Spleen (tissue), 11 donors: ENCODE measurements at regions not wholly inside any gene's neighbourhood (a gene's known extent, or its start where the extent isn't known, plus 50 kb on each side); places are given as distances from the start of the nearest gene placed in this dataset.

Experiments used
- DNase-seq: peaks from one replicate; pipeline ENCODE4 v3.0.0-alpha.2; 2020
- H3K27ac ChIP-seq, 8 donors: fragments of 200-600 bp; sonication (generic) in 7 of 8; 1 replicate in 4 of 8; 2 replicates in 4 of 8; pipeline versions ENCODE4 v1.5.0 to v1.8.0; 2016 to 2021; ENCODE audit warnings: inconsistent platforms in 4 of 8, mild to moderate bottlenecking in 4 of 8, moderate library complexity in 1 of 8
- H3K27me3 ChIP-seq, 7 donors: fragments of 200-600 bp; sonication (generic) in 6 of 7; replicated peaks in 1 of 7; 1 replicate in 4 of 7; 2 replicates in 3 of 7; pipeline versions ENCODE4 v1.5.0 to v1.8.0; 2016 to 2021; ENCODE audit warnings: inconsistent platforms in 3 of 7, mild to moderate bottlenecking in 1 of 7
- H3K36me3 ChIP-seq, 6 donors: fragments of 200-600 bp; sonication (generic) in 5 of 6; 1 replicate in 4 of 6; 2 replicates in 2 of 6; pipeline versions ENCODE4 v1.5.0 to v1.8.0; 2016 to 2021; ENCODE audit warnings: inconsistent platforms in 2 of 6
- H3K4me1 ChIP-seq, 6 donors: fragments of 200-600 bp; sonication (generic) in 5 of 6; 1 replicate in 3 of 6; 2 replicates in 3 of 6; pipeline versions ENCODE4 v1.5.0 to v1.8.0; 2016 to 2021; ENCODE audit warnings: inconsistent platforms in 3 of 6
- H3K4me3 ChIP-seq, 8 donors: fragments of 200-600 bp; sonication (generic) in 7 of 8; 1 replicate in 4 of 8; 2 replicates in 4 of 8; pipeline versions ENCODE4 v1.5.0 to v1.8.0; 2016 to 2021; ENCODE audit warnings: inconsistent platforms in 4 of 8, mild to moderate bottlenecking in 4 of 8, moderate library complexity in 2 of 8
- H3K9me3 ChIP-seq, 8 donors: fragments of 200-600 bp; sonication (generic) in 7 of 8; 1 replicate in 4 of 8; 2 replicates in 4 of 8; pipeline versions ENCODE4 v1.5.0 to v1.8.0; 2016 to 2021; ENCODE audit warnings: inconsistent platforms in 4 of 8
- CTCF ChIP-seq, 11 experiments: fragments of 200-600 bp in 7 of 11; fragments of 450-650 bp in 4 of 11; sonication (generic) in 4 of 11; IDR thresholded peaks in 8 of 11; conservative IDR thresholded peaks in 3 of 11; 1 replicate in 7 of 11; 2 replicates in 4 of 11; pipeline versions ENCODE4 v1.4.0 to v1.8.0; 2016 to 2021; ENCODE audit warnings: antibody characterized with exemption in 11 of 11, inconsistent platforms in 4 of 11, mild to moderate bottlenecking in 1 of 11
- POLR2A ChIP-seq, 3 donors: fragments of 450-650 bp; IDR thresholded peaks; one replicate each; pipeline ENCODE4 v1.5.1; 2017; ENCODE audit warnings: antibody characterized with exemption in 3 of 3, mild to moderate bottlenecking in 1 of 3
- POLR2AphosphoS5 ChIP-seq, 3 donors: sonication (generic); formaldehyde crosslinking; IDR thresholded peaks; one replicate each; pipeline ENCODE4 v1.5.1; 2017; ENCODE audit warnings: antibody characterized with exemption in 3 of 3
- WGBS, 5 donors: extraction: QIAGEN DNeasy Blood & Tissue Kit in 3 of 5; methylation state at CpG; one replicate each; pipeline versions ENCODE4 v1.1.5 to v1.1.7; 2013 to 2018; 5-methylcytosine and 5-hydroxymethylcytosine counted together
- intact Hi-C: fragments of 100-400 bp; cut with DNase I; formaldehyde crosslinking; loops from one replicate; pipeline ENCODE4 v1.15.0; 2023; ENCODE audit warnings: low total_unique reads
- donor health status: healthy with polysubstance abuse.
- donor health status: DM: no; HTN: no; CAD: no; lungs with moderate emphysema.
- donor health status: DM: no; HTN: no; CAD: no.
- donor health status: Bipolar disorder and iron deficiency.
- donor health status: healthy.
- donor health status: DM: no; HTN: no; CAD: no.
- donor health status: DM: yes; HTN: yes; CAD: no.

GRCh38 chr2:8314063-8314462, 367.8 kb upstream of the ID2 start:
- 63 to 73% (median 68%) methylated on average over 3 of the region's 3 CpGs for WGBS, 5 donors
- Histone ChIP-seq H3K9me3 (no peaks in the 10 kb centered on the region), H3K36me3 (no peaks in the 10 kb centered on the region), H3K4me1 (peaks cover 23 to 70% (median 54%) of the 10 kb centered on the region in 6 donors), H3K27me3 (peaks cover 0 to 35% (median 0%) of the 10 kb centered on the region in 7 donors), H3K4me3 (no peak overlapping the region), H3K27ac (peak overlapping the region in 3 of 8 donors; percentile 58 to 68 (median 60))
- intact Hi-C loops, result no loop called here
- no peak for DNase-seq
- no peak for TF ChIP-seq POLR2AphosphoS5 (IDR thresholded peaks at IDR 0.05)
- no peak for TF ChIP-seq CTCF (IDR thresholded peaks at IDR 0.05 in 8 of 11, conservative IDR thresholded peaks at IDR 0.05 in 3 of 11)

GRCh38 chr2:8315531-8316165, 366.2 kb upstream of the ID2 start:
- peaks cover 12 to 54% (median 38%) of the 10 kb centered on the region in 6 donors for H3K4me1 ChIP-seq
- 80 to 88% (median 87%) methylated on average over 7 of the region's 7 CpGs for WGBS, 5 donors
- TF ChIP-seq POLR2AphosphoS5 (IDR thresholded peaks at IDR 0.05), result peak in 1 of 3 donors; percentile 11
- TF ChIP-seq POLR2A (IDR thresholded peaks at IDR 0.05), result no peak
- H3K27me3 ChIP-seq, result peaks cover 0 to 31% (median 0%) of the 10 kb centered on the region in 7 donors
- no peak overlapping the region for H3K4me3 ChIP-seq
- no peaks in the 10 kb centered on the region for H3K9me3 ChIP-seq
- intact Hi-C loops, result no loop called here
- H3K27ac ChIP-seq, result peak overlapping the region in 3 of 8 donors; percentile 1 to 38 (median 18)
- peak; percentile 69 for DNase-seq
- no peaks in the 10 kb centered on the region for H3K36me3 ChIP-seq

GRCh38 chr2:8316356-8316755, 365.5 kb upstream of the ID2 start:
- peaks cover 6 to 47% (median 31%) of the 10 kb centered on the region in 6 donors for H3K4me1 ChIP-seq
- H3K36me3 ChIP-seq, result no peaks in the 10 kb centered on the region
- 44 to 71% (median 58%) methylated on average over 1 of the region's 1 CpG for WGBS, 5 donors
- intact Hi-C loops, result no loop called here
- peak overlapping the region in 3 of 8 donors; percentile 1 to 38 (median 18) for H3K27ac ChIP-seq
- no peak for DNase-seq
- no peak overlapping the region for H3K4me3 ChIP-seq
- TF ChIP-seq CTCF (IDR thresholded peaks at IDR 0.05 in 8 of 11, conservative IDR thresholded peaks at IDR 0.05 in 3 of 11), result no peak
- TF ChIP-seq POLR2A (IDR thresholded peaks at IDR 0.05), result no peak
- peaks cover 0 to 28% (median 0%) of the 10 kb centered on the region in 7 donors for H3K27me3 ChIP-seq
- H3K9me3 ChIP-seq, result no peaks in the 10 kb centered on the region

GRCh38 chr2:8317418-8317817, 364.4 kb upstream of the ID2 start:
- 83 to 97% (median 93%) methylated on average over 10 of the region's 10 CpGs for WGBS, 5 donors
- H3K9me3 ChIP-seq, result no peaks in the 10 kb centered on the region
- no peak for DNase-seq
- H3K4me3 ChIP-seq, result no peak overlapping the region
- TF ChIP-seq POLR2A (IDR thresholded peaks at IDR 0.05) (no peak), POLR2AphosphoS5 (IDR thresholded peaks at IDR 0.05) (no peak), CTCF (IDR thresholded peaks at IDR 0.05 in 8 of 11, conservative IDR thresholded peaks at IDR 0.05 in 3 of 11) (no peak)
- intact Hi-C loops, result no loop called here
- H3K36me3 ChIP-seq, result no peaks in the 10 kb centered on the region
- H3K27ac ChIP-seq, result no peak overlapping the region
- H3K27me3 ChIP-seq, result peaks cover 0 to 22% (median 0%) of the 10 kb centered on the region in 7 donors
- H3K4me1 ChIP-seq, result peaks cover 6 to 36% (median 21%) of the 10 kb centered on the region in 6 donors
